ENCODE measurements at regions not wholly inside any gene's neighbourhood (a gene's known extent, or its start where the extent isn't known, plus 50 kb on each side); places are given as distances from the start of the nearest gene placed in this dataset.

DNA sequence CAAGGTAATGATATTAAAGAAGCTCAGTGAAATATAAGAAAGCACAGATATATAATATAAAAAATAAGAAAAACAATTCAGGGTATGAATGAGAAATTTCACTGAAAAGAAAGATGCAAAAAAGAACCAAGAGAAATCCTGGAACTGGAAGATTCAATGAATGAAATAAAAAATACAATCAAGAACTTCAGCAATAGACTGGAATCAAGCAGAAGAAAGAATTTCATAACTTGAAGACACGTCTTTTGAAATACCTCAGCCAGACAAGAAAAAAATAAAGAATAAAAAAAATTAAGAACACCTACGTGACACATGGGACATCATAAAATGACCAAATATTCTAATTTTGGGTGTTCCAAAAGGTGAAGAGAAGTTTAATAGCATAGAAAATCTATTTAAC, 104.6 kb upstream of the NEO1 start:
- TF ChIP-seq CTCF (IDR thresholded peaks at IDR 0.05 in 4 of 5, conservative IDR thresholded peaks at IDR 0.05 in 1 of 5), result no peak
- no peak for TF ChIP-seq POLR2A (IDR thresholded peaks at IDR 0.05)
